NCI-H2227 (cell line): ENCODE measurements at regions not wholly inside any gene's neighbourhood (a gene's known extent, or its start where the extent isn't known, plus 50 kb on each side); places are given as distances from the start of the nearest gene placed in this dataset.

ENCODE experiments used
- DNase-seq: peaks from one replicate; lab custom pipeline; 2025; ENCODE audit not compliant: unreplicated experiment; lab: John Stamatoyannopoulos, UW

GRCh38 chr3:159439346-159439745, 549.3 kb upstream of the IL12A start:
- no peak for DNase-seq

DNA sequence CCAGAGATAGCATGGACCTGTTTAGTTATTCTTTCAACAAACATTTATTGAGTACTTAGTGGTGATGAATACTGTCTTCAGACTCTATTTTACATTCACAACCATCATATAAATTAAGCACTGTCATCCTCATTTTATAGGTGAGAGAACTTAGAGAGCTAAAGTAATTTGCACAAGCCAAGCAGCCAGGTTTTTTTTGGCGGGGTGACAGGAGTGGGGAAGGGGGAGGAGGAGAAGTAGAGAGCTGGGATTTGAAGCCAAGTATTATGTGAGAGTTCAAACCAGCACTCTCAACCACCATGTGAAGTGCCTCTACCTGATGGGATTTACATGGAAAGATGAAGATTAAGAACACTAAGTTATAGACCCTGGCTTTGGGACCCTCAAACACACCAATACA, 547.4 kb upstream of the IL12A start:
- DNase-seq: no peak

GRCh38 chr3:159443266-159443665, 545.4 kb upstream of the IL12A start:
- no peak for DNase-seq

- no peak for DNase-seq
Observed at GRCh38 chr3:159447841-159448240, 540.8 kb upstream of the IL12A start.

DNA sequence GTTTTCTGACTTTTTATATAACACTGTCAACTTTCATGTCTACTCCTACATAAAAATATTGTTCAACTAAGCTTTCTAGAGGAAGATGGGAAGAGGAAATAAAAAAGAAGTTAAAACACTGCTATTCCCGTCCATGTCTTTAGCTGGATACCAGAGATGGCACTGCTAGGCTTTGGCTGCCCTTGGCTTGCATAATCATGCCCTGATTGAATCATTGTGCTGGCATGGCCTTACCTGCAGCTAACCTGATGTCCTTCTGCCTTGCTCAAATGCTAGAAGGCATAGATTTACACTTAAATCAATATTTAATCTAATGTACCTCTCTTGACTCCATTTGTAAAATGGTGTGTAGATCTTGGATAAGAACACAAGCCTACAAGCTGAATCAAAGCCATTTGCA, 539.7 kb upstream of the IL12A start:
- no peak for DNase-seq

DNA sequence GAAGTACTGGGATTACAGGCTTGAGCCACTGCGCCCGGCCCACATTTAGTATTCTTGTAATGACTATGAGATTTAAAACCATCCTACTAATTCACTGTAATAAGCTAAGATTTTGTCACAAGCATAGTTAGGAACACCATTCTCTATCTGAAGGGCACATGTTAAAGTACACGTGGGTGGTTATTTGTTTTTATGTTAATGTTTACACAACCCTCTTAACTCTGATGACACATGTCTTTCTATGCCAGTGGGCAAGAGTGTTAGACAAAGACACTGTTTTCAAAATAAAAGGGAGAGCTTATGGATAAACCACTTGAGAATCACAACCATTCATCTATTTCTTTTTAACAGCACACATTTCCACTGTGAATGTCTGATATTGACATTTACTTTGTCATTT, 537.6 kb upstream of the IL12A start:
- DNase-seq: no peak

DNA sequence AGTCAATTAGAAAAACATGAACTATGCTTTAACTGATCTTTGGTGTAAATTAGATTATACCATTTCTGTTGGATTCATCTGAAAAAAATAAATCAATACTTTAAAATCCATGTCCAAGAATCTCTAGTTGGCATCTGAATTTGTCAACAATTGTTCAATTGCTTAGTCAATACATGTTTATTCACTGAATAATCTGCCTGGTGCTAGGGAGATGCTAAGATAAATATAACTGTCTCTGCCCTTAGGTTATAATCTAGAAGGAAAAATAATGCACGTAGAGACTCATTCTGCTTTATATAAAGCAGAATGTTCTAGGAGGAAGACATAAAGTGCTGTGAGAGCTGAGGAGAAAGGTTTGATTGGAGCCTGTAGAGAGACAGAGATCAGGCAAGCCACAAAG, 537.2 kb upstream of the IL12A start:
- no peak for DNase-seq

DNA sequence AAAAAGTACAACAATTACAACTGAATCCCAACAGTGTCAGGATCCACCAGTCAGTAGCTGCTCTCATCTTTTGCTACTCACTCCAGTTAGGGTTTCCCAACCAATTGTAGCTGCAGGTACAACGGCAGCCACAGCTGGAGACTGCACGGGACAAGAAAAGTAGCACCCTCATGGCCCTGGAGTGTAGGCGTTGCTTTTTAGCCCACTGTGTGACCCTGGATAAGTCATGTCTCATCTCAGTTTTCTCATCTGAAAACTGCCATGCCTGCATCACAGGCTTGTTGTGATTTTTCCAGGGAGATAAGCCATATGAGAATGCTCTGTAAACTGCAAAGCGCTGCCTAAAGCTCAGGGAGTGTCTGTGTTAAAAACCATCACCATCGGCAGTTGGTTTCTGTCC, 535.6 kb upstream of the IL12A start:
- no peak for DNase-seq

DNA sequence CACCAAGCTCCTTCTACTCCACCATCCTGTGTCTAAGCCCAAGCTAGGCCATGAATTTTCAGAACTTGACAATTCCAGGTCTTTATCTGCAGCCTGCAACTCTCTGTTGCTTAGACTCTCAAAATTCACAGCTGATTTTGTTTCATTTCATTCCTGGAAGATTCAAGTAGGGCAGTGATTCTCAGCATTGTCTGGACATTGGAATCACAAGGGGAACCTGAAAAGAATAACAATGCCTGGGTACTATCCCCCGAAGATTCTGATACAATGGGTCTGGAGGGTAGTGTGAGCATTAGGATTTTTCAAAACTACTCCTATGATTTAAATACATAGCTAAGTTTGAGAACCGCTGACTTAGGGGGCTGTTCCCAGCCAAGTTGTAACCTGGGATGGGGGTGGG, 534.7 kb upstream of the IL12A start:
- no peak for DNase-seq

GRCh38 chr3:159455741-159456181, 532.9 kb upstream of the IL12A start:
- no peak for DNase-seq

DNA sequence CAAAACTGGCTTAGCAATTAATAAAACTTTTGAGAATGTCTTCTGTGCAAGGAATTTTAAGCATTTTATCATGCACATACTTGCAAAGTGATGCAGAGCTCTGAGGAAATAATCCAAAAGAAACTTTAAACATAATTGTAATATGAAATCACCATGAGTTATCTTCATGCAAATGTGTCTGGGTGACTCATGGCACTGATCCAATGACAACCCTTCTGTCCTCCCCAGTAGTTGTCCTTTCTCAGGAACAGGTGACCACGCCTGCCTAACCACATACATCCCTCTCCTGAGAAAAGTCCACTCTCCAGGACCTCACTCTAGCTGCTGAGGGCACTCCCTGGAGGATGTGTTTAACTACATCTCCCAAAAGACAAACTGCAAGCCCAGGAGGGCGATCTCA, 530.6 kb upstream of the IL12A start:
- no peak for DNase-seq

GRCh38 chr3:159458982-159459381, 529.7 kb upstream of the IL12A start:
- DNase-seq: no peak

DNA sequence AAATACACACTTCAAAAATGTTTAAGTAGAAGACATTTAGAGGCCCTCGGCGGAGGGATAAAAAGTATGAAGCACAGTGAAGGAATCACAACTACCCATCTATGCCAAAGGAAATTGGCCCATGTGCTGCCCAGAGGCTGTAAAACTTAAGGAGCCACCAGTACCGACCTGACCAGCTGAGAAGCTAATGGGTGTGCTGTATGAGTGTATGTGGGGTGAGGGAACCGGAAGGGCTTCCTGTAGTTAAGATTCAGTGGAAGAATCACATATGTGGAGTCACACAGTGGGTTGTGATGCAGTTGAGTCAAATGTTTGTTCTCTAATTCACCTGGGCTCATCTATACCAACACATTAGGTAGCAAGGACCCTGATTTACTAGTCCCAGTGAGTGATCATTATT, 516.0 kb upstream of the IL12A start:
- DNase-seq: no peak

DNA sequence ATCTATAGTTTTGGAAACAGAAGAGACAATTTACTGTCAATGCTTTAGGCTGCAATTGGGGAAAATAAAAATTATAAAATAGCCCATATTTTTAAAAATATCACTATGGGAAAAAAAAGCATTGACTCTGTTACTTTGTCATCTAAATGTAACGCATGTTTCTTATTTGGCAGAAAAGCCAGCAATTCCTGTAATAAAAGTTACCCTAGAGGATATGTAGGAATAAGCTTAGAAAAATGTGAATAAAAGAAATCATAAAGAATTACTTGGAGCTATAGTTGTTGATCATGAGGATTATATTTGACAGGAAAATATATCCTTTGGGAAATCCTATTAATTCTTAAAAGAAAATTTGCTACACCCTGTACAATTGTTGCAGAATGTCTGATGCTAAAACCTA, 515.4 kb upstream of the IL12A start:
- DNase-seq: no peak

DNA sequence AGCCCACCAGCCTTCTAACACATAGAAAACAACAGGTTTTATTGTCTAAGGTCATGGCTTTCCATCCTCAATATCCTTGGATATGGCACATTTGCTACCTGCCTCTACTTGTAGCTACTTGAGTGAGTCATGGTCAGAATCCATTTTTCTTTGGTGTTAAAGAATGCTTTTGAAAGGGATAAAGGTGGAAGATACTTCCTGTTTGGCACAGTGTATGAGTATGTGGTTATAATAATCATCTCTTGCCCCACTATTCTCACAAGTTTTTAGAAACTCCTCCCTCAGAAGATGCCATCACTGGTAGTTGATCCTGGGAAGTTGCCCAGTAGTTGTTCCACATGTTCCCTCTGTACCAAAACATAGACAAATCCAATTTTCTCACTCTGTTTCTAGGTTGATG, 508.6 kb upstream of the IL12A start:
- no peak for DNase-seq

DNA sequence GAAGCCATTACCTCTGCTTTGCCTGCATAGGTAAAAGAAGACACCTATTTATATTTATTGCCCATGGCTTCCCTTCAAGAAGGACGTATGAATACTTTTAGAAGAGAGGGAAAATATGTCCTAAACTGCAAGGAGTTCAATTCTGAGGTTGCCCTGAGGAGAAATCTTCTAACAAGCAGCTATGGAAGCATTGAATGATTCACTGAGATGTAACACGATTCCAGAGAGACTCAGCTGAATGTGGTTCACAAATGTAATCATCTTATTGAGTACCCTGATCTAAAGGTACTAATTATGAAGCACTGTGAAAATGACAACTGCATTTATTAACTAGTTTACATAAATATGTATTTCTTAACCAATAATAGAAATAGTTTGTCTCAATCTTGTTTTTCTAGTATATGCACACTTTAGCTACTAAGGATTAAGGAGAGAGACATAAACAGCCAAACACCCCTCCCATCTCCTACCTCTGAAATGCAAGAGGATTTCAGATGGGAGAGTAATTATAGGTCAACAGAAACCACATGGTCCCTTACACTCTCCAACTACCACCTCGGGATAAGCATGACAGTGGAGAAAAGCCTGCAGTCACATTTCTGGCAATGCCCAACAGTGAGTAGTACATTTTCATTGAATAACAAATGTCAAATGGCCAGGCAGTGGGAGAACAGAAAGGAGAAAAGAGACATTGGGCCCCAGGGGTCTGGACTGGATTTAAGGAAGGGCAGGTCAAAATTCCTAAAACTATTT, 506.2 kb upstream of the IL12A start:
- DNase-seq: peak; percentile 2

GRCh38 chr3:159482994-159483367, 505.7 kb upstream of the IL12A start:
- no peak for DNase-seq

DNA sequence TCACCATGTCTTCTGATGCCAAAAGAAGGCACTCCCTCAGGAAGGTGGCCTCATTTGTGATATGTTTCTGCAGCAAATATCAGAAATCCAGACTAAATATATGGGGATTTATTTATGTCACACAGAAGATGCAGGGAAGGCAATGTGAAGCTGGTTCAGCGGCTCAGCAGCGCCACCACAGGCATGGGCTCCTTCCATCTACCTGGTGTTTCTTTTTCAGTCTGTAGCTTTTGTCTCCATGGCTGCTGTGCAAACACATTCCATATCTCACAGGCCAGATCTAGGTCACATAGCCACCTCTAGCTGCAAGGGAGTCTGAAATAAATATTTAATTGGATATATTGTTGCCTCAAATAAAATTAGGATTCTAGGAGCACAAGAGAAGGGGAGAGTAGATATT, 502.1 kb upstream of the IL12A start:
- no peak for DNase-seq

DNA sequence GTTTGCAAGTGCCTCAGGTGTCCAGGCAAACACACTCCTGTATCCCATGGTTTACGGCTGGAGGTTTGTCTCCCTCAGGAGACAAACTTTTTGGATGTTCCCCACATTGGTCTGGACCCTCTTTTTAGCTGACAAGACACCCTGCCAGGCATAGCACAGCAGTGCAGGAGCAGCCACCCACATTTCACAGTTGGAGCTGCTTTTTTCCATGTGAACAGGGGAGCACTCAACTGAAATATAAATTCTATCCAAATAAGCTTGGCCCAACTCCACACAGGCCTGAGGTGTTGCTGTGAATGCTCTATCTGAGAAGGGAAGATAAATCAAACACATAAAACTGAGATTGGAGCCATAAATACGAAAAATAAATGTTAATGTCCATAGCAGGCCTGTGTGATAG, 501.3 kb upstream of the IL12A start:
- DNase-seq: no peak

- DNase-seq: no peak
Observed at GRCh38 chr3:159488602-159489001, 500.0 kb upstream of the IL12A start.

DNA sequence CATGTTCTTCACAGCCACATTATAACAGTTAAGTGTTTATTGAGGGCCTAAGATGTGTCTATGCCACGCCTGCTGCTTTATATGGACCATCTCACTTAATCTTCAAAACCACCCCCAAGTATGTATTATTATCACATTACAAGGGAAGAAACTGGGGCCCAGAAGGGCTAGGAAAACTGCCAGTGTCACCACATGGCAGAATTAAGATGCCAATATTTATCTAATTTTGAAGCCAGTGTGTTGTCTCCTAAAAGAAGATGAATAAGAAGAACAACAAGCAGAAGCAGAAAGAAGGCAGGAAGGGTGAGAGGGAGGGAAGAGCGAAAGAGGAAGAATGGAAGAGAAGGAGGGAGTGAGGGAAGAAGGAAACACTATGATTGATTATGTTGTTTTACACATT, 491.3 kb upstream of the IL12A start:
- no peak for DNase-seq

- DNase-seq: no peak
Observed at GRCh38 chr3:159499031-159499793, 489.4 kb upstream of the IL12A start.

DNA sequence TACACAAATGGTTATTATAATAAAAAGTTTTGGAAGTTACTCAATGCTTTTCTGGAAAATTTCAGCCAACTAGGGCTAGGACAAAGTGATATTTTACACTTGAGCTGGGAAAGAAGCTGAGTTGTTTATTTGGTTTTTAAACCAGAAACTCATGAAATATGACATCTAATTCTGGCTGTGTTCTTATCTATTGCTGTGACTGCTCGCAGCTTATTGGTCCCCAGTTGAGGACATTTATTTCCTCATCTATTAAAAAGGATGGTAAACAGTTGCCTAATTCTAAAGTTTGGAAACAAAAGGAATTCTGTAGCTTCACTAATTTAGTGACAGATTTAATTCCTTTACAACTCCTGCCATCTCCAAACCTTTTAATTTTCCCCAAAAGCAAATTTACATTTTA, 487.6 kb upstream of the IL12A start:
- DNase-seq: no peak
